ENCODE measurements at regions not wholly inside any gene's neighbourhood (a gene's known extent, or its start where the extent isn't known, plus 50 kb on each side); places are given as distances from the start of the nearest gene placed in this dataset.
"Not testable (repeated sequence)": the region's sequence is repeated elsewhere in the genome, so short reads cannot be mapped to it uniquely, and the experiment has no call there.

DNA sequence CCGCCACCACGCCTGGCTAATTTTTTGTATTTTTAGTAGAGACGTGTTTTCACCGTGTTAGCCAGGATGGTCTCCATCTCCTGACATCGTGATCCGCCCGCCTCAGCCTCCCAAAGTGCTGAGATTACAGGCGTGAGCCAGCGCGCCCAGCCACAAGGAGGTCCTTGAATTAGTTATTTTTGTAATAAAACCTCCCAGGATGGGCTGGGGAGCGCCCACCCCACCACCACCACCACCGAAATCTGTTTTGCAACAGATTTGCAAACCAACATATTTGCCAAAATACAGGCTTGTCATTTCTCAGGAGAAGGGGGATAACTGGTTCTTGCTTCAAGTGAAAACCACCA, 151.7 kb downstream of the ADSS2 start:
- H3K14ac ChIP-seq (ENCODE audit: low read length in 2 of 2); DNase-seq: not testable (repeated sequence)

DNA sequence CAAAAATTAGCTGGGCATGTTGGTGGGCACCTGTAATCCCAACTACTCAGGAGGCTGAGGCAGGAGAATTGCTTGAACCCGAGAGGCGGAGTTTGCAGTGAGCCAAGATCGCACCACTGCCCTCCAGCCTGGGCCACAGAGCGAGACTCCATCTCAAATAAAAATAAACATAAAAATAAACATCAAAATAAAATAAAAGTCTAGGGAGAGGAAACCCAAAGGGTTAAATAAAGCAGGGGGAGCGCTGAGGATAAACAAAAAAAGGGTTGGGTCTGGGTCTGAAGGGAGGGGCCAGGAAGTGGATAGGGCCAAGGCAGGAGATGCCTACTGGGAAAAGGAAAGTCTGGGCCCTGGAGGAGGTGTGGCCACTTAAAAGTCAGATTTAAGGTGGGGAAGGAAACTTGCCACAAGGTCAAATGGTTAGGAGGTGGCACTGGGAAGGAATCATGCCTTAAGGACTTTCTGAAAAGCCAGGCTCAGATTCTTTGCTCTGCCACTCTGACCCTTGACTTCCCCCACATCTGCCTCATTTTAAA, 150.0 kb downstream of the ADSS2 start:
- H2BK15ac ChIP-seq (ENCODE audit: low read depth, poor library complexity, severe bottlenecking) = no peak overlapping the region
- H2BK120ac ChIP-seq (ENCODE audit: low read depth, low read length) = no peak overlapping the region
- no peaks in the 10 kb centered on the region for H3K9me3 ChIP-seq (ENCODE audit: control insufficient read depth, low read length)
- H3K18ac ChIP-seq (ENCODE audit: low read depth in 1 of 2, low read length in 2 of 2) = no peak overlapping the region
- H3K14ac ChIP-seq (ENCODE audit: low read length in 2 of 2) = no peak overlapping the region
- H4K8ac ChIP-seq (ENCODE audit: low read length) = no peak overlapping the region
- H3K27me3 ChIP-seq (ENCODE audit: control insufficient read depth in 1 of 2, insufficient read depth in 1 of 2, low read length in 2 of 2) = no peaks in the 10 kb centered on the region
- H2AK5ac ChIP-seq (ENCODE audit: low read length, severe bottlenecking) = no peak overlapping the region
- no peak overlapping the region for H2AFZ ChIP-seq (ENCODE audit: low read depth, low read length)
- H3K4me3 ChIP-seq (ENCODE audit: insufficient read depth in 1 of 2, low read depth in 1 of 2, low read length in 2 of 2) = no peak overlapping the region
- H3K23ac ChIP-seq (ENCODE audit: low read length in 2 of 2) = no peak overlapping the region
- peak overlapping the region in 1 of 2 experiments; percentile 50 for H2BK12ac ChIP-seq (ENCODE audit: low read length in 2 of 2)
- DNase-seq = no peak
- no peak overlapping the region for H4K91ac ChIP-seq (ENCODE audit: low read length)
- H2BK5ac ChIP-seq (ENCODE audit: low read depth, low read length, poor library complexity, severe bottlenecking) = no peak overlapping the region
- no peak overlapping the region for H3K4me2 ChIP-seq (ENCODE audit: low read length, poor library complexity, severe bottlenecking)
- no peak overlapping the region for H3K4ac ChIP-seq (ENCODE audit: low read depth in 1 of 2, low read length in 2 of 2)
- H3K9ac ChIP-seq (ENCODE audit: low read length) = no peak overlapping the region
- WGBS = 87% methylated on average over 4 of the region's 5 CpGs
- no peaks in the 10 kb centered on the region for H3K79me1 ChIP-seq (replicated peaks; ENCODE audit: low read length, poor library complexity, severe bottlenecking)
- H3K36me3 ChIP-seq (ENCODE audit: control insufficient read depth in 1 of 2, insufficient read depth in 2 of 2, low read depth in 1 of 2, low read length in 2 of 2) = no peaks in the 10 kb centered on the region
- H3K4me1 ChIP-seq (ENCODE audit: control insufficient read depth, insufficient read depth, low read depth, low read length) = peaks cover 9% of the 10 kb centered on the region
- no peak overlapping the region for H3K27ac ChIP-seq (ENCODE audit: low read length, poor library complexity, severe bottlenecking)

More for the DNA sequence above, 151.7 kb downstream of the ADSS2 start:
- H3K4me2 ChIP-seq (ENCODE audit: low read length, poor library complexity, severe bottlenecking); H3K36me3 ChIP-seq (ENCODE audit: control insufficient read depth in 1 of 2, insufficient read depth in 2 of 2, low read depth in 1 of 2, low read length in 2 of 2); H4K8ac ChIP-seq (ENCODE audit: low read length); H2BK15ac ChIP-seq (ENCODE audit: low read depth, poor library complexity, severe bottlenecking); H3K27ac ChIP-seq (ENCODE audit: low read length, poor library complexity, severe bottlenecking); H3K79me1 ChIP-seq (replicated peaks; ENCODE audit: low read length, poor library complexity, severe bottlenecking); H2AFZ ChIP-seq (ENCODE audit: low read depth, low read length); H3K23ac ChIP-seq (ENCODE audit: low read length in 2 of 2); H3K18ac ChIP-seq (ENCODE audit: low read depth in 1 of 2, low read length in 2 of 2); H2BK120ac ChIP-seq (ENCODE audit: low read depth, low read length); H2AK5ac ChIP-seq (ENCODE audit: low read length, severe bottlenecking); H2BK5ac ChIP-seq (ENCODE audit: low read depth, low read length, poor library complexity, severe bottlenecking); H3K4ac ChIP-seq (ENCODE audit: low read depth in 1 of 2, low read length in 2 of 2); H3K9ac ChIP-seq (ENCODE audit: low read length); H3K4me1 ChIP-seq (ENCODE audit: control insufficient read depth, insufficient read depth, low read depth, low read length); H3K4me3 ChIP-seq (ENCODE audit: insufficient read depth in 1 of 2, low read depth in 1 of 2, low read length in 2 of 2); H4K91ac ChIP-seq (ENCODE audit: low read length); H3K27me3 ChIP-seq (ENCODE audit: control insufficient read depth in 1 of 2, insufficient read depth in 1 of 2, low read length in 2 of 2); H3K9me3 ChIP-seq (ENCODE audit: control insufficient read depth, low read length): not testable (repeated sequence)
- WGBS = 94% methylated on average over 7 of the region's 12 CpGs
- peak overlapping the region in 1 of 2 experiments; percentile 59 for H2BK12ac ChIP-seq (ENCODE audit: low read length in 2 of 2)

DNA sequence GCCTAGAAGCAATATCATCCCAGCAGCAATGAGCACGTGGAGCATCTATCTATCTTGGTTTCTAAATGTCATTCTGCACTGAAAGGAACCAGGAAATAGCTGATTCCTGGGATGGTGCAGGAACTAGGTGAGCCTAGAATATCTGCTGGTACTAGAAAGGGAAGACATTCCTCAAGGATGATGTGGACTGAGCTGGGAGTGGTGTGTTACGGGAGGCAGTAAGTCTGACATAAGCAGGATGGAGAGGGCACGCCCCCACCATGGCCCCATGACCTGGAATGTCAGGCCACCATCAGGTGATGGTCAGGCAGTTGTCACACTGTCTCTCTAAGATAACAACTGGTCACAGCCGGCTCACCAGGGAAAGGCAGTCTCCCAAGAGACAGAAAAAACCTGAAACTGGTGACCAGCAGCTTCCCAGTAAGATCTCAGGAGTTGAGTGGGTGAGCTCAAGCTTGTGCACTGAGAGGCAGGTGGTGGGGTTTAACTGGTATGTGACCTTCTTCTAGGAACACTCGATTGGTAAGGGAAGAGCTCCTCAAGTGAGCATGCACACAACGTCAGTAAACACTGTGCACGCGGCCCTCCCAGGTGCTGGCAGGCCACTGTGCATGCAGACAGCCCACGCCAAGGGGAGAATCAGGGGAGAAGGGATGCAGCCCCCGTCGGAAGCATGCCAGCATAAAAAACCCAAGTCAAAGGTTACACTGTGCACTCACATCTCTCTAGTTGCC, 148.7 kb downstream of the ADSS2 start:
- Histone ChIP-seq H3K23ac (ENCODE audit: low read length in 2 of 2) (no peak overlapping the region), H3K9ac (ENCODE audit: low read length) (no peak overlapping the region), H3K14ac (ENCODE audit: low read length in 2 of 2) (peak overlapping the region in 1 of 2 experiments; percentile 57), H4K91ac (ENCODE audit: low read length) (no peak overlapping the region), H3K18ac (ENCODE audit: low read depth in 1 of 2, low read length in 2 of 2) (peak overlapping the region; percentile 72 to 79), H2BK120ac (ENCODE audit: low read depth, low read length) (no peak overlapping the region), H2AK5ac (ENCODE audit: low read length, severe bottlenecking) (no peak overlapping the region), H2BK5ac (ENCODE audit: low read depth, low read length, poor library complexity, severe bottlenecking) (no peak overlapping the region), H2AFZ (ENCODE audit: low read depth, low read length) (no peak overlapping the region), H3K79me1 (replicated peaks; ENCODE audit: low read length, poor library complexity, severe bottlenecking) (no peaks in the 10 kb centered on the region), H2BK12ac (ENCODE audit: low read length in 2 of 2) (peak overlapping the region in 1 of 2 experiments; percentile 59), H3K9me3 (ENCODE audit: control insufficient read depth, low read length) (no peaks in the 10 kb centered on the region), H3K27me3 (ENCODE audit: control insufficient read depth in 1 of 2, insufficient read depth in 1 of 2, low read length in 2 of 2) (no peaks in the 10 kb centered on the region), H3K4ac (ENCODE audit: low read depth in 1 of 2, low read length in 2 of 2) (no peak overlapping the region), H2BK15ac (ENCODE audit: low read depth, poor library complexity, severe bottlenecking) (no peak overlapping the region), H4K8ac (ENCODE audit: low read length) (peak overlapping the region; percentile 7), H3K36me3 (ENCODE audit: control insufficient read depth in 1 of 2, insufficient read depth in 2 of 2, low read depth in 1 of 2, low read length in 2 of 2) (no peaks in the 10 kb centered on the region), H3K4me3 (ENCODE audit: insufficient read depth in 1 of 2, low read depth in 1 of 2, low read length in 2 of 2) (no peak overlapping the region), H3K4me1 (ENCODE audit: control insufficient read depth, insufficient read depth, low read depth, low read length) (peaks cover 9% of the 10 kb centered on the region), H3K4me2 (ENCODE audit: low read length, poor library complexity, severe bottlenecking) (no peak overlapping the region), H3K27ac (ENCODE audit: low read length, poor library complexity, severe bottlenecking) (no peak overlapping the region)
- DNase-seq = peak; percentile 59
- WGBS = 54% methylated on average over 11 of the region's 11 CpGs

DNA sequence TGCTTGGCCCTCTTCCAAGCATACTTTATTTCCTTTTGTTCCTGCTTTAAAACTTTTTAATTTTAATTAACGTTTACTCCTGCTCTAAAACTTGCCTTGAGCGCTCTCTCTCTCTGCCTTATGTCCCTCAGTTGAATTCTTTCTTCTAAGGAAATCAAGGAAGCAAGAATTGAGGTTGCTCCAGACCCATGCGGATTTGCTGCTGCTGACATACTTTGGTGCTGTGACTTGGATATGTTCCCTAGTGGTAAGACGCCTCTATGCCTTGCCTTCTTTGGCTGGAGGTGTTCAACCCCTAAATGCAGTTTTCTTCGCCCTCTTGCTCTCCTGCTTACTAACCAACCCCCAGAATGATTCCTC, 148.1 kb downstream of the ADSS2 start:
- H3K9ac ChIP-seq (ENCODE audit: low read length) = no peak overlapping the region
- H3K27ac ChIP-seq (ENCODE audit: low read length, poor library complexity, severe bottlenecking) = no peak overlapping the region
- H3K4me1 ChIP-seq (ENCODE audit: control insufficient read depth, insufficient read depth, low read depth, low read length) = peaks cover 9% of the 10 kb centered on the region
- H3K18ac ChIP-seq (ENCODE audit: low read depth in 1 of 2, low read length in 2 of 2) = no peak overlapping the region
- H2AK5ac ChIP-seq (ENCODE audit: low read length, severe bottlenecking) = no peak overlapping the region
- no peak overlapping the region for H3K4me2 ChIP-seq (ENCODE audit: low read length, poor library complexity, severe bottlenecking)
- H2AFZ ChIP-seq (ENCODE audit: low read depth, low read length) = no peak overlapping the region
- peak overlapping the region; percentile 19 for H4K8ac ChIP-seq (ENCODE audit: low read length)
- H3K4me3 ChIP-seq (ENCODE audit: insufficient read depth in 1 of 2, low read depth in 1 of 2, low read length in 2 of 2) = no peak overlapping the region
- H3K9me3 ChIP-seq (ENCODE audit: control insufficient read depth, low read length) = no peaks in the 10 kb centered on the region
- WGBS = 92% methylated on average over 5 of the region's 5 CpGs
- no peak overlapping the region for H4K91ac ChIP-seq (ENCODE audit: low read length)
- no peak overlapping the region for H3K23ac ChIP-seq (ENCODE audit: low read length in 2 of 2)
- no peak overlapping the region for H2BK120ac ChIP-seq (ENCODE audit: low read depth, low read length)
- H3K36me3 ChIP-seq (ENCODE audit: control insufficient read depth in 1 of 2, insufficient read depth in 2 of 2, low read depth in 1 of 2, low read length in 2 of 2) = no peaks in the 10 kb centered on the region
- H2BK5ac ChIP-seq (ENCODE audit: low read depth, low read length, poor library complexity, severe bottlenecking) = no peak overlapping the region
- H3K14ac ChIP-seq (ENCODE audit: low read length in 2 of 2) = no peak overlapping the region
- H3K4ac ChIP-seq (ENCODE audit: low read depth in 1 of 2, low read length in 2 of 2) = no peak overlapping the region
- no peak overlapping the region for H2BK15ac ChIP-seq (ENCODE audit: low read depth, poor library complexity, severe bottlenecking)
- H3K79me1 ChIP-seq (replicated peaks; ENCODE audit: low read length, poor library complexity, severe bottlenecking) = no peaks in the 10 kb centered on the region
- peak overlapping the region in 1 of 2 experiments; percentile 25 for H2BK12ac ChIP-seq (ENCODE audit: low read length in 2 of 2)
- DNase-seq = no peak
- no peaks in the 10 kb centered on the region for H3K27me3 ChIP-seq (ENCODE audit: control insufficient read depth in 1 of 2, insufficient read depth in 1 of 2, low read length in 2 of 2)

Data from mesenchymal stem cell (in vitro differentiated cells and primary cell).